B cell (primary cell): ENCODE measurements at regions not wholly inside any gene's neighbourhood (a gene's known extent, or its start where the extent isn't known, plus 50 kb on each side); places are given as distances from the start of the nearest gene placed in this dataset.

ENCODE experiments used
- ATAC-seq: fragments of 200-7000 bp; cut with Tn5 transposase; one replicate; pipeline ENCODE4 v1.10.0; 2021; ENCODE audit warnings: low read depth, mild to moderate bottlenecking, moderate number of reproducible peaks, moderate library complexity
- CTCF ChIA-PET: fragments of 350-600 bp; sonication (Branson Sonifier 250); formaldehyde crosslinking; loops from one replicate; lab custom pipeline; 2021; ENCODE audit warnings: antibody characterized with exemption, inconsistent platforms; lab: Charles Lee
- POLR2A ChIA-PET: fragments of 350-600 bp; sonication (Branson Sonifier 250); formaldehyde crosslinking; loops from one replicate; lab custom pipeline; 2021; ENCODE audit warnings: antibody characterized with exemption; lab: Charles Lee
- DNase-seq: peaks from one replicate; pipeline ENCODE4 v3.0.0; 2013
- H2AFZ ChIP-seq: 2 replicates; pipeline ENCODE4 v1.6.1; 2012; ENCODE audit warnings: mild to moderate bottlenecking, low read depth, low read length; ENCODE audit not compliant: insufficient read depth, poor library complexity, severe bottlenecking
- H3K27ac ChIP-seq, 2 donors: 1 replicate in 1 of 2; 2 replicates in 1 of 2; pipeline ENCODE4 v1.5.1; 2012 to 2013; ENCODE audit warnings: low read length in 2 of 2, mild to moderate bottlenecking in 2 of 2, moderate library complexity in 1 of 2
- H3K27me3 ChIP-seq, 4 experiments: fragments of 200-600 bp in 1 of 4; sonication (generic) in 1 of 4; replicated peaks in 1 of 4; 1 replicate in 2 of 4; 2 replicates in 2 of 4; pipeline versions ENCODE4 v1.6.1 to v1.7.0; 2013 to 2016; ENCODE audit warnings: low read length in 3 of 4, mild to moderate bottlenecking in 2 of 4, mixed read lengths in 1 of 4, moderate library complexity in 1 of 4; ENCODE audit not compliant: insufficient read depth in 4 of 4, control insufficient read depth in 3 of 4; ENCODE audit errors: control extremely low read depth in 1 of 4
- H3K36me3 ChIP-seq, 2 experiments: replicated peaks in 1 of 2; 1 replicate in 1 of 2; 2 replicates in 1 of 2; pipeline versions ENCODE4 v1.6.1 to v1.7.1; 2013; ENCODE audit warnings: low read length in 1 of 2; ENCODE audit not compliant: insufficient read depth in 2 of 2, control insufficient read depth in 1 of 2; ENCODE audit errors: control extremely low read depth in 1 of 2, extremely low read depth in 1 of 2
- H3K4me1 ChIP-seq, 2 donors: fragments of 200-600 bp in 1 of 2; sonication (generic) in 1 of 2; 1 replicate in 1 of 2; 2 replicates in 1 of 2; pipeline versions ENCODE4 v1.5.1 to v1.6.1; 2013 to 2017; ENCODE audit warnings: low read length in 2 of 2; ENCODE audit not compliant: control insufficient read depth in 2 of 2, insufficient read depth in 2 of 2
- H3K4me2 ChIP-seq: replicated peaks from 2 replicates; pipeline ENCODE3; 2012; ENCODE audit warnings: mild to moderate bottlenecking, low read depth, low read length; ENCODE audit not compliant: poor library complexity, severe bottlenecking
- H3K4me3 ChIP-seq, 5 experiments: fragments of 200-600 bp in 1 of 5; sonication (generic) in 1 of 5; 1 replicate in 3 of 5; 2 replicates in 2 of 5; pipeline versions ENCODE4 v1.5.1 to v1.7.0; 2011 to 2016; ENCODE audit warnings: low read length in 4 of 5, mild to moderate bottlenecking in 4 of 5, low read depth in 2 of 5, control low read depth in 1 of 5, moderate library complexity in 1 of 5; ENCODE audit not compliant: insufficient read depth in 1 of 5; ENCODE audit errors: control extremely low read depth in 1 of 5, extremely low read depth in 1 of 5
- H3K79me2 ChIP-seq: fragments of 200-600 bp; sonication (generic); one replicate; pipeline ENCODE4 v1.6.0; 2016; ENCODE audit warnings: low read length; ENCODE audit not compliant: control insufficient read depth, insufficient read depth
- H3K9ac ChIP-seq: fragments of 200-600 bp; sonication (generic); 2 replicates; pipeline ENCODE4 v1.6.1; 2017; ENCODE audit warnings: mild to moderate bottlenecking, low read length, moderate library complexity
- H3K9me3 ChIP-seq, 3 donors: one replicate each; pipeline versions ENCODE4 v1.6.1 to v1.7.1; 2013; ENCODE audit warnings: low read length in 2 of 3; ENCODE audit not compliant: control insufficient read depth in 2 of 3, insufficient read depth in 1 of 3; ENCODE audit errors: control extremely low read depth in 1 of 3
- H4K20me1 ChIP-seq: 2 replicates; pipeline ENCODE4 v1.6.0; 2012; ENCODE audit warnings: mild to moderate bottlenecking, low read length; ENCODE audit not compliant: insufficient read depth, control insufficient read depth, poor library complexity, severe bottlenecking
- H3K27ac Mint-ChIP-seq: one replicate; pipeline ENCODE4 v1.8.0; 2021; ENCODE audit warnings: mixed read lengths
- H3K27me3 Mint-ChIP-seq: one replicate; pipeline ENCODE4 v1.8.0; 2021; ENCODE audit warnings: mixed read lengths
- H3K4me1 Mint-ChIP-seq: one replicate; pipeline ENCODE4 v1.8.0; 2021; ENCODE audit warnings: mixed read lengths
- H3K4me3 Mint-ChIP-seq: one replicate; pipeline ENCODE4 v1.8.0; 2021; ENCODE audit warnings: mixed read lengths
- H3K9me3 Mint-ChIP-seq: one replicate; pipeline ENCODE4 v1.8.0; 2022; ENCODE audit warnings: mixed read lengths; ENCODE audit not compliant: insufficient read depth
- CTCF ChIP-seq: fragments of 200-600 bp; IDR thresholded peaks from one replicate; pipeline ENCODE4 v1.8.0; 2022; ENCODE audit warnings: antibody characterized with exemption, mild to moderate bottlenecking
- EZH2 ChIP-seq: IDR thresholded peaks from 2 replicates; pipeline ENCODE4 v1.6.1; 2012; ENCODE audit warnings: borderline replicate concordance, low read depth, mild to moderate bottlenecking, moderate library complexity, low read length; ENCODE audit not compliant: insufficient read depth, poor library complexity, severe bottlenecking
- WGBS: methylation state at CpG from one replicate; pipeline ENCODE4 v1.1.5; 2013; ENCODE audit warnings: missing lambda C conversion rate; ENCODE audit not compliant: insufficient coverage; 5-methylcytosine and 5-hydroxymethylcytosine counted together
- intact Hi-C: fragments of 100-400 bp; cut with micrococcal nuclease; formaldehyde crosslinking; loops from one replicate; pipeline ENCODE4 v1.10.0; 2022

DNA sequence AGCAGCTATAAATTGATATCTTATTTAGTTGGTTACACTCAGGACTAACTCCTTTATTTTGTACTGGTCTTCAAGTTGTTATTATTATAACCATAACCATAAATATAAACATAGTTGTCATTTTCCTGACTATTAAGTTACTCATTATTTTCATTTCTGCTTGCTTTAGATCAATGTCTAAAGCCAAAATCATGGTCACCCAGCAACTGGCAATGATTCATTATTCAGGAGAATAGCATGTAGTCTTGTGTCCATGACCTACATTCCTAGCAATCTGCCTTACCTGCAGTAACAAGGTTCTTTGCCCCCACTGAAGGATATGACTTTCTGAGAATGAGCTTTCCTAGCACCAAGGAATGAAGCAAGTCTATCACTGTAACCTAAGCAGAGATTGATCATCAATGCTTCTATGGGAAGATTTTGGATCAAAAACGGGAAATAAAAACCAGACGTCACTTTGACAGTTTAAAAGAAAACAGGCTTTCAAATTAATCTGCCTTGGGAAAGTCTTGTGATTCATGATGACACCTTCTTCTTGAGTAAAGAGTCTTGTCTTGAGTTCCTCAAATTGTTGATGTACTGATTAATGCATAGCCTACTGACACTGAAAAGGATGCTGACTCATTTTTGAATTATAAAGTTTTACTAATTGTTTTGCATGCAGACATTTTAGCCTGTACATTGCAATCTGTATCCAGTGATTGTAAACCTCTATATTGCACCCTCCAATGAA, 203.3 kb upstream of the IVNS1ABP start:
- WGBS: 100% methylated on average over 1 of the region's 2 CpGs
- no peaks in the 10 kb centered on the region for H3K4me1 Mint-ChIP-seq
- ATAC-seq: no peak

More for the DNA sequence above, 203.3 kb upstream of the IVNS1ABP start:
- no peak for DNase-seq
- no peak for TF ChIP-seq EZH2
- TF ChIP-seq CTCF: no peak
- peaks cover 0 to 12% (median 12%) of the 10 kb centered on the region in 3 donors for H3K9me3 ChIP-seq
- H3K27ac ChIP-seq: no peak overlapping the region
- intact Hi-C loops: no loop called here
- H3K4me1 ChIP-seq: no peaks in the 10 kb centered on the region
- Mint-ChIP-seq H3K27ac (no peak overlapping the region), H3K9me3 (no peaks in the 10 kb centered on the region), H3K27me3 (no peaks in the 10 kb centered on the region), H3K4me3 (no peak overlapping the region)
- no peak overlapping the region for H2AFZ ChIP-seq
- H3K27me3 ChIP-seq: no peaks in the 10 kb centered on the region
- ChIA-PET POLR2A (no interaction called here), CTCF (no interaction called here)
- H3K4me3 ChIP-seq: no peak overlapping the region
- H3K4me2 ChIP-seq: no peak overlapping the region
- no peaks in the 10 kb centered on the region for H3K36me3 ChIP-seq
- no peaks in the 10 kb centered on the region for H4K20me1 ChIP-seq
- H3K9ac ChIP-seq: no peak overlapping the region
- no peaks in the 10 kb centered on the region for H3K79me2 ChIP-seq
